ENCODE measurements at regions not wholly inside any gene's neighbourhood (a gene's known extent, or its start where the extent isn't known, plus 50 kb on each side); places are given as distances from the start of the nearest gene placed in this dataset.

- DNase-seq = no peak
- Histone ChIP-seq H3K27ac (no peak overlapping the region), H3K4me3 (ENCODE audit: low read depth, low read length) (no peak overlapping the region), H3K27me3 (replicated peaks) (no peaks in the 10 kb centered on the region), H3K36me3 (replicated peaks) (no peaks in the 10 kb centered on the region)
- no peak for TF ChIP-seq CTCF (IDR thresholded peaks at IDR 0.05; ENCODE audit: low read depth, low read length, missing control alignments)
- in situ Hi-C loops (cut with HindIII; ENCODE audit: low pct_ligation_motif_present, low sequenced_read_pairs) = no loop called here
These were observed 179.3 kb upstream of the TECRL start for GRCh38 chr4:64588507-64588906.

- no peaks in the 10 kb centered on the region for H3K36me3 ChIP-seq (replicated peaks)
- no peaks in the 10 kb centered on the region for H3K27me3 ChIP-seq (replicated peaks)
- in situ Hi-C loops (cut with HindIII; ENCODE audit: low pct_ligation_motif_present, low sequenced_read_pairs) = no loop called here
- TF ChIP-seq CTCF (IDR thresholded peaks at IDR 0.05; ENCODE audit: low read depth, low read length, missing control alignments) = peak; percentile 62
- no peak overlapping the region for H3K27ac ChIP-seq
- H3K4me3 ChIP-seq (ENCODE audit: low read depth, low read length) = no peak overlapping the region
- DNase-seq = no peak
These were observed 175.8 kb upstream of the TECRL start for GRCh38 chr4:64584981-64585557.

GRCh38 chr4:64584125-64584524 is 174.9 kb upstream of the TECRL start:
- in situ Hi-C loops (cut with HindIII; ENCODE audit: low pct_ligation_motif_present, low sequenced_read_pairs) = no loop called here
- Histone ChIP-seq H3K27me3 (replicated peaks) (no peaks in the 10 kb centered on the region), H3K27ac (no peak overlapping the region), H3K36me3 (replicated peaks) (no peaks in the 10 kb centered on the region), H3K4me3 (ENCODE audit: low read depth, low read length) (no peak overlapping the region)
- TF ChIP-seq CTCF (IDR thresholded peaks at IDR 0.05; ENCODE audit: low read depth, low read length, missing control alignments) = no peak
- no peak for DNase-seq

GRCh38 chr4:64582492-64582891 is 173.2 kb upstream of the TECRL start:
- no peak for TF ChIP-seq CTCF (IDR thresholded peaks at IDR 0.05; ENCODE audit: low read depth, low read length, missing control alignments)
- Histone ChIP-seq H3K27ac (no peak overlapping the region), H3K27me3 (replicated peaks) (no peaks in the 10 kb centered on the region), H3K4me3 (ENCODE audit: low read depth, low read length) (no peak overlapping the region), H3K36me3 (replicated peaks) (no peaks in the 10 kb centered on the region)
- in situ Hi-C loops (cut with HindIII; ENCODE audit: low pct_ligation_motif_present, low sequenced_read_pairs) = no loop called here
- DNase-seq = no peak

GRCh38 chr4:64581422-64581821 is 172.2 kb upstream of the TECRL start:
- Histone ChIP-seq H3K27ac (no peak overlapping the region), H3K36me3 (replicated peaks) (no peaks in the 10 kb centered on the region), H3K27me3 (replicated peaks) (no peaks in the 10 kb centered on the region), H3K4me3 (ENCODE audit: low read depth, low read length) (no peak overlapping the region)
- peak; percentile 33 for DNase-seq
- in situ Hi-C loops (cut with HindIII; ENCODE audit: low pct_ligation_motif_present, low sequenced_read_pairs) = no loop called here
- TF ChIP-seq CTCF (IDR thresholded peaks at IDR 0.05; ENCODE audit: low read depth, low read length, missing control alignments) = no peak

- in situ Hi-C loops (cut with HindIII; ENCODE audit: low pct_ligation_motif_present, low sequenced_read_pairs) = no loop called here
- H3K27me3 ChIP-seq (replicated peaks) = no peaks in the 10 kb centered on the region
- TF ChIP-seq CTCF (IDR thresholded peaks at IDR 0.05; ENCODE audit: low read depth, low read length, missing control alignments) = no peak
- no peaks in the 10 kb centered on the region for H3K36me3 ChIP-seq (replicated peaks)
- no peak overlapping the region for H3K4me3 ChIP-seq (ENCODE audit: low read depth, low read length)
- H3K27ac ChIP-seq = no peak overlapping the region
- no peak for DNase-seq
These were observed 154.9 kb upstream of the TECRL start for GRCh38 chr4:64564126-64564525.

Measured in brain microvascular endothelial cell (primary cell).